ENCODE measurements at regions not wholly inside any gene's neighbourhood (a gene's known extent, or its start where the extent isn't known, plus 50 kb on each side); places are given as distances from the start of the nearest gene placed in this dataset.

GRCh38 chr10:15444105-15445005, 73.3 kb upstream of the FAM171A1 start:
- Histone ChIP-seq H3K36me3 (ENCODE audit: control insufficient read depth, insufficient read depth, low read length) (no peaks in the 10 kb centered on the region), H3K4me1 (peaks cover 7% of the 10 kb centered on the region), H3K4me3 (ENCODE audit: low read depth, low read length) (no peak overlapping the region), H3K9me3 (no peaks in the 10 kb centered on the region), H3K27me3 (replicated peaks; ENCODE audit: control insufficient read depth, insufficient read depth, low read length) (peaks cover 2% of the 10 kb centered on the region; the same call in 1 of the 2 replicates)
- Mint-ChIP-seq H3K27ac (ENCODE audit: unreplicated experiment) (no peak overlapping the region), H3K4me3 (ENCODE audit: unreplicated experiment) (no peak overlapping the region), H3K9me3 (ENCODE audit: unreplicated experiment) (no peaks in the 10 kb centered on the region), H3K36me3 (ENCODE audit: insufficient read depth, unreplicated experiment) (no peaks in the 10 kb centered on the region), H3K4me1 (ENCODE audit: low read depth, unreplicated experiment) (peaks cover 13% of the 10 kb centered on the region), H3K27me3 (ENCODE audit: insufficient read depth, unreplicated experiment) (peaks cover 12% of the 10 kb centered on the region)
- intact Hi-C loops (cut with micrococcal nuclease; ENCODE audit: unreplicated experiment): no loop called here
- no peak for DNase-seq
- BruUV-seq (replicated peaks): no TSS peak
- CTCF ChIA-PET: interaction anchor here (0.6 kb wide), 1 partner anchor 359 kb away, joined by 5 read pairs; no protein-coding TSS in a partner anchor
- POLR2A ChIA-PET: no interaction called here
- TF ChIP-seq CTCF (IDR thresholded peaks at IDR 0.05; ENCODE audit: insufficient read depth in 1 of 2, low read depth in 1 of 2, low read length in 1 of 2, severe bottlenecking in 1 of 2, unreplicated experiment in 1 of 2): no peak

GRCh38 chr10:15442056-15442455, 71.0 kb upstream of the FAM171A1 start:
- ChIA-PET CTCF (no interaction called here), POLR2A (no interaction called here)
- TF ChIP-seq CTCF (IDR thresholded peaks at IDR 0.05; ENCODE audit: insufficient read depth in 1 of 2, low read depth in 1 of 2, low read length in 1 of 2, severe bottlenecking in 1 of 2, unreplicated experiment in 1 of 2): no peak
- Mint-ChIP-seq H3K4me3 (ENCODE audit: unreplicated experiment) (no peak overlapping the region), H3K4me1 (ENCODE audit: low read depth, unreplicated experiment) (peaks cover 13% of the 10 kb centered on the region), H3K27me3 (ENCODE audit: insufficient read depth, unreplicated experiment) (peaks cover 12% of the 10 kb centered on the region), H3K36me3 (ENCODE audit: insufficient read depth, unreplicated experiment) (no peaks in the 10 kb centered on the region), H3K27ac (ENCODE audit: unreplicated experiment) (no peak overlapping the region), H3K9me3 (ENCODE audit: unreplicated experiment) (no peaks in the 10 kb centered on the region)
- Histone ChIP-seq H3K9me3 (no peaks in the 10 kb centered on the region), H3K27me3 (replicated peaks; ENCODE audit: control insufficient read depth, insufficient read depth, low read length) (no peaks in the 10 kb centered on the region), H3K4me1 (peaks cover 7% of the 10 kb centered on the region), H3K4me3 (ENCODE audit: low read depth, low read length) (no peak overlapping the region), H3K36me3 (ENCODE audit: control insufficient read depth, insufficient read depth, low read length) (no peaks in the 10 kb centered on the region)
- BruUV-seq (replicated peaks): no TSS peak
- no peak for DNase-seq
- intact Hi-C loops (cut with micrococcal nuclease; ENCODE audit: unreplicated experiment): no loop called here

DNA sequence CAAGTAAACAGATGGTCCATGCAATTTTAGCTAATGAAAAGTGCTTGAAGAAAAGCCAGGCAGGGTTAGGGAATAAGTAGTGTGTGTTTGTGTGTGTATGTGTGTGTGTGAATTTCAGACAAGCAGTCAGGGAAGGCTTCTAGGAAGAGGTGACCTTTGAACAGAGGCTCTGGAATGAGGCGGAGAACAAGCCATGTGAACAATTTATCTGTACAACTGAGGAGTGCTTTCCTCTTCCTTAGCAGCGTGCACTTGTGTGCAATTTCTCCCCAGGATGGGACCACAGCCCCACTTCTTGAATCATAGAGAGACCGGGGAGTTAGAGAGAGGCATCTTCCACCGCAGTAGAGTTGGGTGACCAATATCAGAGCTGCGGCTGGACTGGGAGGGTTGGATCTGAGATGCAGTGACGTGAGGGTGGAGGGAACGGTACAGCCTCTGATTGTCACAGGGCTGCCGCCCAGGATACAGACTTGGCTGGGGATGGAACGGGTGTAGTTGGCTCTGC, 69.2 kb upstream of the FAM171A1 start:
- Histone ChIP-seq H3K9me3 (no peaks in the 10 kb centered on the region), H3K36me3 (ENCODE audit: control insufficient read depth, insufficient read depth, low read length) (no peaks in the 10 kb centered on the region), H3K4me1 (peaks cover 7% of the 10 kb centered on the region), H3K4me3 (ENCODE audit: low read depth, low read length) (no peak overlapping the region), H3K27me3 (replicated peaks; ENCODE audit: control insufficient read depth, insufficient read depth, low read length) (no peaks in the 10 kb centered on the region)
- ChIA-PET POLR2A (no interaction called here), CTCF (no interaction called here)
- no peak for DNase-seq
- no peaks in the 10 kb centered on the region for H3K9me3 Mint-ChIP-seq (ENCODE audit: unreplicated experiment)
- no peak overlapping the region for H3K4me3 Mint-ChIP-seq (ENCODE audit: unreplicated experiment)
- H3K27ac Mint-ChIP-seq (ENCODE audit: unreplicated experiment): no peak overlapping the region
- intact Hi-C loops (cut with micrococcal nuclease; ENCODE audit: unreplicated experiment): no loop called here
- TF ChIP-seq CTCF (IDR thresholded peaks at IDR 0.05; ENCODE audit: insufficient read depth in 1 of 2, low read depth in 1 of 2, low read length in 1 of 2, severe bottlenecking in 1 of 2, unreplicated experiment in 1 of 2): no peak
- peaks cover 13% of the 10 kb centered on the region for H3K4me1 Mint-ChIP-seq (ENCODE audit: low read depth, unreplicated experiment)
- H3K27me3 Mint-ChIP-seq (ENCODE audit: insufficient read depth, unreplicated experiment): peaks cover 10% of the 10 kb centered on the region
- BruUV-seq (replicated peaks): no TSS peak
- H3K36me3 Mint-ChIP-seq (ENCODE audit: insufficient read depth, unreplicated experiment): no peaks in the 10 kb centered on the region

Data from Caco-2 (cell line).